HuH-7 (cell line): ENCODE measurements at regions not wholly inside any gene's neighbourhood (a gene's known extent, or its start where the extent isn't known, plus 50 kb on each side); places are given as distances from the start of the nearest gene placed in this dataset.
A peak's percentile ranks its signal among the peaks of the same experiment; 100 is the strongest.

Experiments used
- DNase-seq: peaks from one replicate; pipeline ENCODE4 v3.0.0; 2011; ENCODE audit warnings: low spot score

DNA sequence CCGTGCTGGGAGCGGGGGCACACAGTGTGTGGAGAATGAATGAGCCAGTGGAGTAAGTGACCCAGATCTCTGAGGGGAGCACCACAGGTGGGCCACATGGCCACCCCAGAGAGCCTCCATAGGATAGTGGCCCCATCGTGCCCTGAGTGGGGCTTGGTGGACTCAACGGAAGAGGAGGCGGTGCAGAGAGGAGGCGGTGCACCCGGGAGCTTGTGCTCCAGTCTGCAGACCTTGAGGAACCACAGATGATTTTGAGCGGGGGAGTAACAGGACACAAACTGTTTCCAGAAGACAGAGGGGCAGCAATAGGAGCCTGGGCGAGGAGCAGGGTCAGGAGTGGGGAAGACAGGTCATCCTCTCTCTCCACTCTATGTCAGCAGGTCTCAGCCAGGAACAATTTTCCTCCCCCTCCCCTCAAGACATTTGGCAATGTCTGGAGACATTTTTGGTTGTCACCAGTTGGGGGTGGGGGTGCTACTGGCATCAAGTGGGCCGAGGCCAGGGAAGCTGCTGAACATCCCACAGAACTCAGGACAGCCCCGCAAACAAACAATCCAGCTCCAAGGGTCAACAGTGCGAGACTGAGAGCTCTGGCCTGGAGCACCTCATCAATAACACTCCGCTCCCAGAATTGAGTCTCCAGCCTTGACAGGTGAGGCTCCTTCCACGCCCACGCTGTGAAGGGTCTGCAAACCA lies 182.2 kb downstream of the USP12 start:
- DNase-seq = no peak

DNA sequence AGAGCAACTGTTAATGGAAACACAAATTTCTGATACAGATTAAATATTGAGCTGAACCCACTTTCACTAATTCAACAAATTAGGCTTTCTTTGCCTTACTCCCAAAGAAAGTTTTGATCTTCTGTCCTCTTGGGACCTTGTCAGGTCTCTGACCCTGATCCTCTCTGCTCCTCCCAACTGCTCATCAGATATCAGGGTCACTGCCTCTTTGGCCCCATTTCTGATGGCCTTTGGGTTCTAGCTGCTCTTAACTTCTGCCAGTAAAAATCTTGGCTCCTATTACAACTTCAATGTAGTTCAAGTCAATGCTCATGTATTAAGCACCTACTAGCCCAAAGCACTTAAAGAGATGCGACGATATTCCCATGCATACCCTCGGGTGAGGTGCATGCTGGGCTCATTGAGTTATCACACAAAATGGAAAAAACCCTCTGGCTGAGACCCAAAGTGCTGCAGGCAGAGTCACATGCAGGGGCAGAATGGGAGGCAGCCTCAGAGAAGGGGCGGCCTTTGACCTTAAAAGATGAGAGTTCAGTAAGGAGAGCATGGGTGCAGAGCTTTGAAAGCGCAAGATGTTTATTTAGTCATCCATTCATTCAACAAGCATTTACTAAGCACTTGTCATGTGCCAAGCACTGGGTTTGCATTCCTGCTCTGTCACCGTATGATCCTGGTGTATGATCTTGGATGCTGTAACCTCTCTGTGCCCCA lies 183.4 kb downstream of the USP12 start:
- no peak for DNase-seq

GRCh38 chr13:26987486-26988013 lies 184.1 kb downstream of the USP12 start:
- DNase-seq = no peak

GRCh38 chr13:26985285-26985878 lies 186.2 kb downstream of the USP12 start:
- DNase-seq = peak; percentile 51

DNA sequence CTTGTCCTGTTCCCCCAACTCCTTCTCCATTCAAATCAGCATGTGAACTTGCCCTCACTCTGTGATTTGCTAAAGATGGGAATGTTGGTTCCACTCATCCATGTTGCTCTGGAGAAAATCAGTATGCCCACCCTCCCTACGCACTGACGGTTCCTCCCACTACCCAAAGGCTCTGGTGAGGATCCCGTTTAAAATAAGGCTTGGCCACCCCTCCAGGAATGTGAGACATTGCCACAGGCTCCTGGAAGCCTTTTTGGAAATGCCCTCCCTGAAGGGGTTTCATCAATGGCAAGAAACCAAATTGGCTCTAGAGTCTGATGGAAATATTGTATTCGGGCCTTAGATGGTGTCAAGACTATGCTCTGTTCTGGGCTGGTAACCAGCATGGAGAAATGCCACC lies 187.3 kb downstream of the USP12 start:
- no peak for DNase-seq

DNA sequence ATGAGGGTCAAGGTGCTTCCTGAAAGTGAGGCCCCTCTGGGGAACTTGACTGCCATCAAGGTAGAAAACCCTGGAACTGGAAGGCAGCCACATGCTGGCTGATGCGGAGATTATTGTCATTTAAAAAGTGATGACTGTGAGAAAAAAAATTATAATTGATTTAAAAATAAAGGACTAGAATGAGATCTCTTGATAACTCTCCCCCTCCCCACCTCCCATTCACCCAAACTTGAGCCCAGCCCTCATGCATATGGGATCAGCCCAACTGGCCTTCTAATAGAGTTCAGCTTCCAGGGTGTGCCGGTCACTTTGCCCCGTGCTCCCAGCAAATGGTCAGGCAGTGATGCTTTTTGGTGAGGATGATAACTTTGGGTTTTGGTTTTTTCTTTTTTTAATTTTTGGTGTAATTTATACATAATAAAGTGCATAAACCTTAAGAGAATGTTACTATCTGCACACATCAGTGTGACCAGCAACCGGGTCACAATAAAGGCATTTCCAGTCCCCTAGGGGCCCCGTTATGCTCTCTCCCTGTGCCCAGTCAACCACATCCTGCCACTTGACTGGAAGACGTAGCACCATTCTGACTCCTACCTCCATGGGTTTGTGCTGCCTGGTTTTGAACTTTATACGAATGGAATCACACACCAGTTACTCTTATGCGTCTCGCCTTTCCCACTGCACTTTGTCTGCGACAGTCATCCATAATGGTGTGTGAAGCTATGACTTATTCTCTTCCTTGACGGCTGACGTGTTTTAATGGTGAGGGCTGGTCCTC lies 187.9 kb downstream of the USP12 start:
- no peak for DNase-seq

DNA sequence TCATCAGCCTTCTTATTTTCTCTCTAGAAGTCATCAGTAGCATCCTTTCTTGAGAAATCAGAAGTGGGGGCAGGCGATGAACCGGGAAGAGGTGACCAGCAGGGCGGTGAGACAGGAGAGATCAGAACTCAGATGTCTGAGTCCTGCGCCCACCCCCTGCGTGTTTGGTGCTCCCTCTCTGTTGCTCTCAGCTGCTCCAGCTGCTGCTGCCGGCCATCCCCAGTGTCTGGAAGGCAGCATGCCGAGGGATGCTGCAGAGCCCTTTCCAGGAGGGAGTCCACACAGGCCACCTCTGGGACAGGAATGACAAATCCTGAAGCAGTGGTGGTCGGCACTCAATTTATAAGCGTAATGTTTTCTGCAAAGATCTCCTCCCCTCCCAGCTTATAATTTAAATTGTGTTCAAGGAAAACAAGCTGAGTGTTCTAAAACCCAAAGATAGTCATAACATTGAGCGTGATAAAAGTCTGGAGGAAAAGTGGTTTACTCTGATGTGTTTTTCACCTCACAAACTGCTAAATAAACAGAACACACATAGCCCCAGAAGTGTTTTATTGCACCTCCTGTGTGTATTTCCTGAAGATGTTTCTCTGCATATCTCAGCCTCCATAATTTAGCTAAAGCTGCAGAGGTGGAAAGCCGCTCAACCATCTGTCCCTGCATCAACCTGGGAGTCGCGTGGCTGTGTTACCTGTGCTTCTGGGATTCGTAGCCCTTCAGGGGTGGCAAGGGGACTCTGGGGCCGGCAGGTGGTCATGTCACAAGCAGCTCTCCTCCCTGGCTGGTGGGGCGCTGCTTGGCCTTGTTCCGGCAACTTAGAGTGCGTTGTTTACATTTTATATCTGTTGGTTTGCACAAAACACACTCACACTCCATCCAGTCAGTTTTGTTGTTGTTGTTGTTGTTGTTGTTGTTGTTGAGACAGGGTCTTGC lies 191.2 kb downstream of the USP12 start:
- DNase-seq = no peak

DNA sequence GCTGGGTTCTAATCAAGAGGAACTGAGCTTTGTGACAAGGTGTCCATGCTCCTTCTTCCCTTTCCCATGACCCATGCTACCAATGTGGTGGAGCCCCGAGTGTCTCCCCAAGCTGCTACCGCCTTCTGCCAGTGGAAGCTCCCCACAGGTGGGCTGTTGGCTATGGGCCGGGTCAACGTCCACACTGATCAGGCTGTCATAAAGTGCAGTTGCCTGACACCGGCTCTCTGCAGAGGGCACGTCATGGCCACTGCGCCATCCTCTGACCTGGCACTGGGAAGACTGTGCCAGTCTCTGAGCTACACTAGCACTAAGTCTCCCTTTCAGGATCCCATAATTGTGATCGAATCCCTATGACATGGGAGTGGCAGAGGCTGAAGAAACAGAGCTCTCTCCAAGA lies 192.3 kb downstream of the USP12 start:
- no peak for DNase-seq

- no peak for DNase-seq
Observed at GRCh38 chr13:26978081-26978860, 193.3 kb downstream of the USP12 start.

GRCh38 chr13:26977541-26977940 lies 194.1 kb downstream of the USP12 start:
- DNase-seq = no peak

DNA sequence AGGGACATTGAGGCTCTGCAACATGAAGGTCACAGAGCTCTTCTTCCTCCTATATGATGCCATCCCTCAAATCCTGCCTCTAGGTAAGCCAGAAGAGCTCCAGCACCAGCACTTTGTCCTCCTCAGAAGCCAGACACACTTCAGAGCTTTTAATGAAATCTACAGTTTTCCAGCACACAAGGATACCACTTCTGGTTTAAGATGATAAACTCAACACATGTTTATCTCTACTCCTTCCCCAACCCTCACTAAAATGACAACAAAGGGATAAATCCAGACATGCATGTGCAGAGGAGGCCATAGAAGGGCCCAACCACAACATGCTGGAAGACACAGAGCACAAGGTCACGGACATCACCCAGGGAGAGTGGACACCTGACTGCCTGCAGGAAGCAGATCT lies 195.3 kb downstream of the USP12 start:
- no peak for DNase-seq

DNA sequence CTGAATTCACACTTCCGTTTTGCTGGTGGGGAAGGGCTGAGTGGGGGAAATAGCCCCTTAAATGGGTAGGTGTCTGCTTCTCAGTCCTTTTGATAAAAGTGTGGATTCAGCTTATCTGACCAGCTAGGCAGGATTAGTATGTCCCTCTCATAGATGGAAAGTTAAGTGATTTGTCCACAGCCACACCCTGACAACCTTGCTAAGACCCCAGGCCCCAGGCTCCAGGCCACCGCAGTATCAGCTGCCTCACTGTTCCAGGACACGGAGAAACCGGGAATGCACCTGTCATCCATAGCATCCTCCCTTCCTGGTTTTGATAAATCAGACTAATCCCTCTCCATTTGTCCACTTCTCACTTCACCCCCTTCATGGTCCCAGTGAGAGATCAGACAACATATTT lies 197.7 kb downstream of the USP12 start:
- DNase-seq = no peak

DNA sequence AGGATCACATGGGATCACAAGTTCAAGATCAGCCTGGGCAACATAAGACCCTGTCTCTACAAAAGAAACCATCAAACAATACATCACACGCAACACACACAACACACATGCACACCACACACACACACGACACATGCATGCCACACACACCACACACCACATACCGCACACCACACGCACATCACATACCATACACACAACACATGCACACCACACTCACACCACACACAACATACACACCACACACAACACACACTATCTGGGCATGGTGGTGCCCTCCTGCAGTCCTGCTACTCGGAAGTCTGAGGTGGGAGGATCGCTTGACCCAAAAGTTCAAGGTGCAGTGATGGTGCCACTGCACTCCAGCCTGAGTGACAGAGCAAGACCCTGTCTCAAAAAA lies 198.3 kb downstream of the USP12 start:
- no peak for DNase-seq

GRCh38 chr13:26971990-26972887 lies 199.4 kb downstream of the USP12 start:
- DNase-seq = no peak

DNA sequence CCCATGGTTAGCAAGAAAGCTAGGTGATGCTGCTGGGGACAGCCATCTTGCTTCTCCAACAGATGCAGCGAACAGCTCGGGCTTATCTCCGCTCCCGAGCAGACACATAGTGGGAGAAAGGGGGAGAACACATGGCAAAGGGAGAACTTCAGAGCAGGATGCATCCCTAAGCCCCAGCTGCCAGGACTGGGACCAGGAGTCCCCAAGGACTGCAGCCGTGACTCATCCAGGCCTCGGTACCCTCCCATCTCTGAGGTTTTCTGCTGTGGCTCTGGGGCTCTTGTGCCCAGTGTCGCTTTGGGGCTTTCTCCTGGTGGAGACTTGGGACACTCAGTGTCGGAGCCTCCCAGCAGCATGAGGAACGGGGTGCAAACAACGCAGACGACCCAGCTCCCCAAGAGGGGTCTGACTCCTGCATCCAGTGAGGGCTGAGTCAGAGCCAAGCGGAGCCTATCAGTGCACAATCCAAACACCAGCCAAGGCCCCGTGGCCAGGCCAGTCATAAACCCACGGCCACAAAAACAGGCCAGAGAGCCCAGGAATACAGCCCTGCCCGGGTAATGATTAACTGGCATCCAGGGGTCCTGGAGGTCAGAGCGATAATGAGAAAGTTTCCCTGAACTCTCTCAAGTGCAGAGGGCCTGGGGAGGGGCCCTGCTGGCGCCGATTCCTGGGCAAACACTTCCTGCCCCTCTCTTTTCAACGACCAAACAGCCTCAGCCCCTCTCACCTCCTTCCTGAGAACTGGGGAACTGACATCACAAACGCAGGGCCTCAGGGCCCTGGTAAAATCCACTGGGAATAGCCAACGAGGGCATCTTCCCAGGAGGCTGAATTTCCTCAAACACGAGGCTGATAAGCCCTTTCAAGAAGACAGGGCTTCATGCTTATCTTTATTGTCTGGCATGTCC lies 202.9 kb downstream of the USP12 start:
- peak; percentile 85 for DNase-seq

GRCh38 chr13:26967119-26968038 lies 204.2 kb downstream of the USP12 start:
- no peak for DNase-seq

DNA sequence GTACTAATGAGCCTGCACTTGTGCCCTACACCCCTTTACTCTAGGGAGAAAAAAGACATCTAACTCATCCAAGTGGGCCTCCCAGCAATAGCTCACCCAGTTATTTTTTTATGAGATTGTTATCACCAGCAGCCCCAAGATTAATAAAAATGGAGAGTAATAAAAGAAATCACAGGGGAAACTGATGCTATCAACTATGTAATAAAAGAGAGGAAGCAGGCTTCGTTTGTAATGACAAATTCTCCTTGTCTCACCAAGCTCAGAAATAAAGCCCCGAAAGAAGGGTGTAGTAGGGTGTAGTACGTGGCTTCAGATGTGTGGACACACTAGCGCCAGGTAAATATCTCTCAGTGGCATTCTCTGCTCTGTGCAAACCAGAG lies 204.9 kb downstream of the USP12 start:
- DNase-seq = no peak
